HL-60 (cell line): ENCODE measurements at regions not wholly inside any gene's neighbourhood (a gene's known extent, or its start where the extent isn't known, plus 50 kb on each side); places are given as distances from the start of the nearest gene placed in this dataset.

Experiments
- CTCF ChIP-seq: IDR thresholded peaks from one replicate; pipeline ENCODE4 v1.5.1; 2011; ENCODE audit warnings: low read length, control low read depth, inconsistent platforms; ENCODE audit not compliant: insufficient read depth
- POLR2AphosphoS5 ChIP-seq: IDR thresholded peaks from 2 replicates; pipeline ENCODE4 v1.6.1; 2012; ENCODE audit warnings: low read depth
- REST ChIP-seq: IDR thresholded peaks from 2 replicates; pipeline ENCODE4 v1.6.1; 2012; ENCODE audit warnings: low read depth; ENCODE audit not compliant: insufficient replicate concordance
- SPI1 ChIP-seq: IDR thresholded peaks from 2 replicates; pipeline ENCODE4 v1.6.1; 2012; ENCODE audit warnings: low read depth, mild to moderate bottlenecking, borderline replicate concordance

- TF ChIP-seq CTCF (no peak), REST (no peak), POLR2AphosphoS5 (no peak), SPI1 (no peak)
Measured at GRCh38 chr7:83796760-83797159, 147.8 kb upstream of the SEMA3E start.
